NAMALWA (cell line): ENCODE measurements at regions not wholly inside any gene's neighbourhood (a gene's known extent, or its start where the extent isn't known, plus 50 kb on each side); places are given as distances from the start of the nearest gene placed in this dataset.

Source experiments
- DNase-seq: peaks from one replicate; pipeline ENCODE4 v3.0.0-alpha.2; 2015; ENCODE audit warnings: low spot score

DNA sequence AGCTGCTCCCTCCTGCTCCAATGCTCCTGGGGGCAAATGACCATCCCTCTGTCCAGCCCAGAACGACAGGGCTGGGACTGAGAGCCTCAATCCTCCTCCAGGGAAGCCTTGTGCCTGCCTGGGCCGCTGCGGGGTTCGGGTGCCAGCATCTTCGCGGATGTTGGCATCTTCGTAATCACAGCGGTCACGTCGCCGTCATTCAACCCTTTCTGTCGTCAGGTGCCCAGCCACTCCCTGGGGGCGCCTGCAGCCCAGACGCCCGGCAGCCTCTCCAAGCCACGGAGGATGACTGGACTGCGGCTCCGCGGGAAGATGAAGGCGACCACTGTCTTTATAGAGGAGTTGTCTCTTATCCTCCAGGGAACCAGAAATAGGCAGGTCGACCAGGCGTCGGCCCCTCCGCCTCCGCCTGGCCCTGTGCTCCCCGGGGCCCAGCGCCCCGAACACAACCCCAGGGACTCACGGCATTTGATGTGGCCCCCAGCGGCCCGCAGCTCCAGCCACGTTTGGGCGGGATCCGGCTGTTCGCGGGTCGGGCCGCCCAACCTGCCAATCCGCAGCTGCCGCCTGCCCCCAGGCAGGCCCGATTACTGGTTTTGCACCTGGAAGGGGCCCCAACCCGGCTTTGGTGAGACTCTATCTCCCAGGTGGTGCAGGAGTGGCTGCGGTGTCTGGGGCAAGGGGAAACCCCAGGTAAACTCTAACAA, 113.9 kb downstream of the THNSL2 start:
- DNase-seq: no peak

DNA sequence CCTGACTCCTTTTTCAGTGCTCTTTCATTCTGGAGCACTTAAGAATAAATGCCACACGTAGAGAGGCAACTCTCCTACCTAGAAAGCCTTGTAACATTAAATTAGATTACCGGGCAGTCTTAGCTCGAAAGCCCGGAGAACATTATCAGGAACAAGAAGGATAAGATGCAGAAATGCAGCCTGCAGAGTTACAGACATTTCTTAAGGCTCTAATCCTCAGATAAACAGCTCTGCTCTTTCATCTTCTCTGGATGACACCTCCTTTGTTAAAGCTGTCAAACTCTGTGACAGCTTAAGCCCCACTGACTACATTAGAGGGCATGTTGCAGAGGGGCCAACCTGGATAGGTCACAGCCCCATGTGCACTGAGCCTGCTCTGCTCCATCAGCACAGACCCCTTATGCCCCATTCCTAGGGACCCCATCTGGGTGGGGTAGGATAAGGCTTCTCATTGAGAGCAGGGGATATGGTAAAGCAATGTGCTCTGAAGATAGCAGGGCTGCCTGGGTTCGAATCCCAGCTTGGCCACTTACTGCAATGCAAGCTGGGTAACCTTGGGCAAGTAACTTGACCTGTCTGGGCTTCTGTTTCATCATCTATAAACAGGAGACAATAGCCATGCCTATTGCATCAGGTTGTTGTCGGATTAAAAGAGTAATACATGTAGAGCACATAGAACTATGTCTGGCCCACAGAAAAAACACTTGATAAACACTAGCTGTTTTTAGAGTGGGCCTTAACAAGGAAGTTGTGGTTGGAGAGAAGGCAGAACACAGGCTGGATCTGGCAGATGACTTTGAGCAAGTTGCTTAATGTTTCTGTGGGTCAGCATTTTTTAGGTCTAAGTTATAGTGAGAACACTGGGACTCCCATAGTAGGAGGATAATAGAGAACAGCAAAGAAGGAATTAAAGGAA, 111.4 kb downstream of the THNSL2 start:
- no peak for DNase-seq

GRCh38 chr2:88269836-88270235, 99.7 kb downstream of the THNSL2 start:
- no peak for DNase-seq

DNA sequence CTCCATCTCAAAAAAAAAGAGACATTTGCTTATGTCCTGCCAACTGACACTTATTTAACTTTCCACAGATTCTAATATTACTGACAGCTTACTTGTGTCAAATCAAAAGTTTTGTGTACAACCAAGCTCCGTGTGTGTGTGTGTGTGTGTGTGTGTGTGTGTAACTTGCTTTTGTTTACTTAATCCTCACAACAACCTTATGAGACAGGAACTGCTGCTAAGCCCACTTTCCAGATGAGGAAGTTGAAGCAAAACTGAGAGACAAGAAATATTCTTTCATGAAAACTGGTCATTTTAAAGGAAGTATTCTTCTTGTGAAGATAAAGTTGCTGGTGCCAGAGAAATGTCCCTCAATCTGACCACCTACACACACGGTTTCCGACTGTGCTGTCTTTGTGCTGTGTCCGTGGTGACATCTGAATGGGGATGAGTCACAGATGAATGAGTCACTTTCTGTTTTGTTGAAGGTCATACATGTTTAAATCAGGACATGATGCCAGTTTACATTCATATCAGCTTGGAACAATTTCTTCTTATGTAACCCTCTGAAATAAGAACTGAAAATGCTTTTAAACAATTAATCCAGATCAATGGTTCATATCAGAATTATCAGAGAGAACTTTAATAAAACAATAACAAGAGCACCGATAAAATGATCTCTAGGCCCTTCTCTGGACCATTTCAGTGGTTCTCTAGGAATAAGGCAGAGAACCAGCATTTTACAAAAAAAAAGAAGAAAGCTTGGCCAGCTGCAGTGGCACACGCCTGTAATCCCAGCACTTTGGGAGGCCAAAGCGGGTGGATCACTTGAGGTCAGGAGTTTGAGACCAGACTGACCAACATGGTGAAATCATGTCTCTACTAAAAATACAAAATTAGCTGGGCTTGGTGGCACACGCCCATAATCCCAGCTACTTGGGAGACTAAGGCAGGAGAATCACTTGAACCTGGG, 95.5 kb downstream of the THNSL2 start:
- peak; percentile 2 for DNase-seq

DNA sequence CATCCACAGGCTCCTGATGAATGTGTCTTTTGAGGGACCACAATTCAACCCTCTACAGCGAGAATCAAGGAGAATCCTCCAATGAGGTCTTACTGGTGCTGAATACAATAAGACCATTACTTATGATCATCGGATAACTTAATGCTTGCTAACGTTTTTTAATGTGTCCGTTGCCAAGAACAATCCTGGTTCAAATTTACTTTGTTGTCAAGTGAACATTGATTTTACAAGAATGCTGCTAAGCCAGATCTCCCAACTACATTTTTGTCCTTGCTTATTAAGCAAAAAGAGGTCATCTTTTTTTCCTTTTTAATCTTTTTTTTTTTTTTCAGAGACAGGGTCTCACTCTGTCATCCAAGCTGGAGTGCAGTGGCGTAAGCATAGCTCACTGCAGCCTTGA, 93.7 kb downstream of the THNSL2 start:
- no peak for DNase-seq

GRCh38 chr2:88261725-88262124, 91.6 kb downstream of the THNSL2 start:
- no peak for DNase-seq

DNA sequence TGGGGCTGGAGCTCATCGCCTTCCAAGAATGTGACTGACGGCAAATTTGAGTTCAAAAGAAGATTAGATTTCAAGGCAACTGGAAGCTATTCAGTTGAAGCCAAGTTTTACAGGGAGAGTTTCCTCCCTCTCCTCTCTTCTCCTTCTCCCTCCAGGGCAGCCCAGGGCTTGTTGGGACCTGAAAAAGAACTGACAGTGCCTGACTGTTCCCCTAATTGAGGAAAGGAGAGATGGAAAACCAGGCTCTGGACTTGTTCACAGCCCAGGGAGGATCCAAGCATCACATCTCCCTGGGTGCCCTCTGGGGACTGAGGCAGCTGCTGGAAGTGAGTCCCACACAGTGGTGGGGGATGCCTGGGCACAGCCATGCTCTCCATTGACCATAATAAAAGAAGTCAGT, 88.1 kb downstream of the THNSL2 start:
- no peak for DNase-seq

DNA sequence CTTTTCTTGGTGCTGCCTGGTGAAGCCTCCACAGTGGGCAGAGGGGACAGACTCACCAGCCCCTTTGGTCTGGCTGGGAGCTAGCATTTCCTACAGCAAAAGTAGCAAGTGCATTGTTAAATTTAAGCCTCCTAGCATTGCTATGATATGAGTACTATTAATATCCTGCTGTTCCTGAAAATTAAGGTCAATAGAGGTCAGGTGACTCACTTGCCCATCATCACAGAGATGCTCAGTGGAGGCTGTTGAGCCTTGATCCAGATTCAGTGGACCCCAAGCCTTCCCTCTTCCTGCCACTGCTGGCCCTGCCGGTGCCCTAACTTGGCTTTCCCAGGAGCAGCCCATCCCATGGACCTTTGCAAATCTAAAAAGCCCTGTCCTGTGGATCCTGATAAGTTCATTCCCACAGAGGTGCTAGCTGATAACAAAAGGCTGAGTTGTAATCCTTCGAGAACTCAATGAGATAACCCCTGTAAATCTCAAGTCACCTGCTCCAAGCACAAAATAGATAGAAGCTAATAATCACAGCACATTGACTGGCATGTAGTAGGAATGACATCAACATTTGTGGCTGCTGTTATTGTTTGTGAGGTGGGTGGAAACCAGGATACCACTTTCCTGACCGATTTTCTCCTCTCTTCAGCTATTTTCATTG, 84.4 kb downstream of the THNSL2 start:
- DNase-seq: no peak

- no peak for DNase-seq
Observed at GRCh38 chr2:88253997-88254396, 83.9 kb downstream of the THNSL2 start.

- DNase-seq: no peak
Observed at GRCh38 chr2:88253375-88253774, 83.2 kb downstream of the THNSL2 start.

GRCh38 chr2:88252646-88253045, 82.5 kb downstream of the THNSL2 start:
- no peak for DNase-seq

DNA sequence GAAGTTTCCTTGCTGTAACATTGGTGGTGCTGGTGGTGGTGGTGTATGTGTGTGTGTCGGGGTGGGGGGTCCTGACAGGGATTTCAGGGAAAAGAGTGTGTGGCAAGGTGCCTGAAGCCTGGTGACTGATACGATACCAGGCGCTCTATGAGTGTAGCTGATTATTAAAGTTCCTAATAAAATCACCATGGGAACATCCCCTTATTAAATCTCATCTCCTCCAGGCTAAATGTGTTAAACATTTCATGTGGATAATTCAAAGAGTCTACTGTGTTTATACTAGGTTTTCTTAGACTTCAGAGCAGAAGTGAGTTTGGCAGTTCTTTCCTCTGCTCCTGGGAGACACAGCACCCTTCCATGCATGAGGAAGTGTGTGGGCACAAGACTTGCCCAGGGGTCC, 82.0 kb downstream of the THNSL2 start:
- no peak for DNase-seq

GRCh38 chr2:88250404-88250803, 80.3 kb downstream of the THNSL2 start:
- no peak for DNase-seq

- DNase-seq: no peak
Observed at GRCh38 chr2:88248280-88248828, 78.2 kb downstream of the THNSL2 start.

- no peak for DNase-seq
Observed at GRCh38 chr2:88247531-88247930, 77.4 kb downstream of the THNSL2 start.

DNA sequence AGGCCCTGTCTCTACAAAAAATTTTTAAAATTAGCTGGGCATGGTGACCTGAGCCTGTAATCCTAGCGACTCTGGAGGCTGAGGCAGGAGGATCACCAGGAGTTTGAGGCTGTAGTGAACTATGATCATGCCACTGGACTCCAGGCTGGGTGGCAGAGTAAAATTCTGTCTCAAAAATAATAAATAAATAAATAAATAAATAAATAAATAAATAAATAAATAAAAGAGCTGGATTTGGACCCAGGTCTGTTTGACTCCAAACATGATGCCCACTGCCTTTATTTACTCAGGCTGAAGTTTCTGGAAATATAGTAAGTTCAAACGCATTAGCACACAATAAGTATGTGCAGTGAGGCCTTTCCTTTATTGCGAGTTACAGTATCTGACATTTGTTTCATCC, 75.0 kb downstream of the THNSL2 start:
- no peak for DNase-seq

- no peak for DNase-seq
Observed at GRCh38 chr2:88239781-88240180, 69.6 kb downstream of the THNSL2 start.

GRCh38 chr2:88236666-88237065, 66.5 kb downstream of the THNSL2 start:
- no peak for DNase-seq
